WI38 (cell line): ENCODE measurements at regions not wholly inside any gene's neighbourhood (a gene's known extent, or its start where the extent isn't known, plus 50 kb on each side); places are given as distances from the start of the nearest gene placed in this dataset.

Experiments used
- H3K4me3 ChIP-seq: 2 replicates; pipeline ENCODE4 v1.5.1; 2011; ENCODE audit warnings: low read depth, mild to moderate bottlenecking, control low read depth, low read length
- TF ChIP-seq, protein P1 (sequence below): IDR thresholded peaks from 2 replicates; pipeline ENCODE4 v1.5.1; 2012; ENCODE audit warnings: low read depth, mild to moderate bottlenecking, control low read depth, low read length

DNA sequence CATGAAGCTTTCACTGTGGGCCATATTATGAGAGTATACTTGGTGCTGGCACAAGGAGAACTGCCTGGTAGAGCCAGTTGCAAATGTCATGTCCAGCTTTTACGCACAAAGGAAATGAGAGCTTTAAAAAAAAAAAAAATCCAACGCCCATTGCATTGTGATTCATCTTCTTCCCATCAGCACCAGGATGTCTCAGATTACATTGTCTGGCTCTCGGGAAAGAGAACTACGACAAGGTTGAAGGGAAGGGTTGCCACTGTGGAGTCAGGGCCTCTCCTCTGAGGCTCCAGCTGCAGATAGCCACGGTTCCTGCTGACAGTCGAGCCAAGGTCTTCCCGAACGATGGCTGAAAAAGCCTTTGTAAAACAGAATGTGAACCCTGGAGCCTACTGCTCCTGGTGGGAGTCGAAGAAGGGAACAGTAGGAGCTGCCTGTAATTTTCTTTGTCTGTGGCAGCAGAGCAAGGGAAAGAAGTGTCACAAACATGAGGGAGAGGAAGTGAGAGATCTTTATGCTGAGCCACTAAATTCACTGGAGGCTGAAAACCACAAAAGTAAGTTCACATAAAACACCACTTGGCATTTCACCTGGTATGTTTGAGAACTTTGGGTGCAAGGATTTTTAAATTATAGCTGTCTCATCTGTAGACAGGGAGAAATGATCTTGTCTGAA is 704.7 kb downstream of the DIAPH3 start:
- no peak overlapping the region for H3K4me3 ChIP-seq
- TF ChIP-seq, protein P1, sequence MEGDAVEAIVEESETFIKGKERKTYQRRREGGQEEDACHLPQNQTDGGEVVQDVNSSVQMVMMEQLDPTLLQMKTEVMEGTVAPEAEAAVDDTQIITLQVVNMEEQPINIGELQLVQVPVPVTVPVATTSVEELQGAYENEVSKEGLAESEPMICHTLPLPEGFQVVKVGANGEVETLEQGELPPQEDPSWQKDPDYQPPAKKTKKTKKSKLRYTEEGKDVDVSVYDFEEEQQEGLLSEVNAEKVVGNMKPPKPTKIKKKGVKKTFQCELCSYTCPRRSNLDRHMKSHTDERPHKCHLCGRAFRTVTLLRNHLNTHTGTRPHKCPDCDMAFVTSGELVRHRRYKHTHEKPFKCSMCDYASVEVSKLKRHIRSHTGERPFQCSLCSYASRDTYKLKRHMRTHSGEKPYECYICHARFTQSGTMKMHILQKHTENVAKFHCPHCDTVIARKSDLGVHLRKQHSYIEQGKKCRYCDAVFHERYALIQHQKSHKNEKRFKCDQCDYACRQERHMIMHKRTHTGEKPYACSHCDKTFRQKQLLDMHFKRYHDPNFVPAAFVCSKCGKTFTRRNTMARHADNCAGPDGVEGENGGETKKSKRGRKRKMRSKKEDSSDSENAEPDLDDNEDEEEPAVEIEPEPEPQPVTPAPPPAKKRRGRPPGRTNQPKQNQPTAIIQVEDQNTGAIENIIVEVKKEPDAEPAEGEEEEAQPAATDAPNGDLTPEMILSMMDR, result no peak

DNA sequence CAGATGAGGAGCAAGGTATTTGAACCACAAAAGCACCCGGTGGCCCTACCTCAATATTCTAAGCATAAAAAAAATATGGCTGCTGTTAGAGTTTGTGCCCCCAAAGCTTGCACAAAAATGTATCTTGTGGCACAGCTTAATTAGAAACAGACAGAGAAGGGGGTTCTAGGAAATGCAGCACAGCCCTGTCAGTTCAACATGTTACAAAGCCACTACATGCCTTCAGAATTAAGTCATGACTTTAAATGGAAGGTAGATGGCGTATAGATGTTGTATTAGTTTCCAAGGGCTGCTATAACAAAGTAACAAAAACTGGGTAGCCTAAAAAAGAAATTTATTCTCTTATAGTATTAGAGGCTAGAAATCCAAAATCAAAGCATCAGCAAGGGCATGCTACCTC is 703.8 kb downstream of the DIAPH3 start:
- TF ChIP-seq, protein P1, result no peak

DNA sequence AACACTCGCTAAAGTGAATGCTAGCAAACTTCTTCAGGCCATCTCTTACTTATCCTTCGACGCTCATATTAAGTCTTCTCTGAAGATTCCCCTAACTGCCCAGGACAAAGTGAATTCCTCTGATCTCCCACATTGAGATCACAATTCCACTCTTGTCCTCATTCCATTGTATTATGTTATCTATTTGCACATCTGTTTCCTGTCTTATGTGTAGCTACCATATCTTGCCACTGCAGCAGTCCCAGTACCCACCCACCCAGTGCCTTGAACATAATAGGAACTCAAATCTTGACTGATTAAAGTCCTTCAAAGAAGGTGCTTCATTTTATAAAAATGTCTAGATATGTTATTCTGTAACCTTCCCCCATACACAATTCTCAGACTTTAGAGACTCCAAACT is 702.3 kb downstream of the DIAPH3 start:
- TF ChIP-seq, protein P1, result no peak
- H3K4me3 ChIP-seq, result no peak overlapping the region

More for the DNA sequence above, 703.8 kb downstream of the DIAPH3 start:
- no peak overlapping the region for H3K4me3 ChIP-seq

DNA sequence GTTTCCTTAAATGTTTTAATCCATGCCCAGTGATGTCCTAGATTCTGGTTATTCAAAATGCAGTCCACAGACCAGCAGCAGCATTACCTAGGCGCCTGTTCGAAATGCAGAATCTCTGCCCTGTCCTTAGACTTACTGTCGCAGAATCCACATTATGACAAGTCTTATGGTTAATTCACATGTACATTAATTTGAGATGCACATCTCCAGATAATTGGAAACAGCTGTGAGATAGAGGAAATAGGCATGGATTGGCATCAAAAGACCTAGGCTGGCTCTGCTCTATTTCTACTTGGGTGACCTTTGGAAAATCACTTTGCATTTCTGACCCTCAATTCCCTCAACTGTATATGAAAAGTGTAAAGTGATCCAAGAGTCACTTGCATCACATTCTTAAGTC is 700.7 kb downstream of the DIAPH3 start:
- H3K4me3 ChIP-seq, result no peak overlapping the region
- TF ChIP-seq, protein P1, result no peak

DNA sequence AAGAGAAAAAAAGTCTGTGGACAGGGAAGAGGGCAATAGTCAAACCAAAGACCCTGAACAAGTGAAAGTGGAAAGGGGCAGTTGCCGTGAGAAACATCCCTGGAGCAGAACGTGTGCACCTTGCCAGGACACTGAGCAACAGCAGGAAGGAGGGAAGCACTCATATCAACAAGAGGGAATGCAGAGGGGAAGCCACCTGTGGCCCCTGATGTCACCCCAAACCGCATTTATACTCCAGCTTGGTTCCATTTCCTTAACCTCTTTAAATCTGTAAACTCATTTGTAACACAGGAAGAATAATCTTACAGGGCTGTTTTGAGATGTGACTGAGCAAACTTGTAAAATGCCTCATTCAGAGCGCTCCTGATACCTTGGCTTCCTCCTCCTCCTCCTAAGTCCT is 698.8 kb downstream of the DIAPH3 start:
- H3K4me3 ChIP-seq, result no peak overlapping the region
- TF ChIP-seq, protein P1, result no peak

DNA sequence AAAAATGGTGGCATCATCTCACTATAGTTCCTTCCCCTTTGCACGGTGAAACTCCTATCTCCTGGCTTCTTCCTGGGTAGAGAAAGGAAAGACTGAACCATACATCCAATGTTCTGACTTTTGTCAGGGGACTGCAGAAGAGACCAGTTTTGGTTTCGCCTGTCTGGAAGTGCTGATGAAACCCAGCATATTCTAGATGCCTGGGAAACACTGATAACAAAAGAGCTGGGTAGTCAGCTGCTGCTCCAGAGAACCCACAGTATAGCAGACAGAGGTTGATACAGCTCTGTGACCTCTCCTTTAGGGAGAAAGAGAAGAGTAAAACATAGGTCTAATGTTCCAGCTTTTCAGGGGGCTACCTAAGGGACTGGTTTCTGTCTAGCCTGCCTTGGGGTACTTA is 695.3 kb downstream of the DIAPH3 start:
- TF ChIP-seq, protein P1, result no peak
- no peak overlapping the region for H3K4me3 ChIP-seq

DNA sequence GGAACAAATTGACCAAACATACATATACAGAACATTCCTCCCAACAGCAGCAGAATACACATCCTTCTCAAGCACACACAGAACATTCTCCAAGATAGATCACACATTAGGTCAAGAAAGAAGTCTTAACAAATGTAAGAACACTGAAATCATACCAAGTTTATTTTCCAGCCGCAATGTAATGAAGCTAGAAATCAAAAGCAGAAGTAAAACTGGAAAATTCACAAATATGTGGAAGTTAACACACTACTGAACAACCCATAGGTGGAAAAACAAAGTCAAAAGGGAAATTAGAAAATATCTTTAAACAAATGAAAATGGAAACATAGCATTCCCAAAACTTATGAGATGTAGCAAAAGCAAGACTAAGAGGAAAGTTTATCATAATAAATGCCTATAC is 692.6 kb downstream of the DIAPH3 start:
- TF ChIP-seq, protein P1, result no peak
- no peak overlapping the region for H3K4me3 ChIP-seq
